Caco-2 (cell line): ENCODE measurements at regions not wholly inside any gene's neighbourhood (a gene's known extent, or its start where the extent isn't known, plus 50 kb on each side); places are given as distances from the start of the nearest gene placed in this dataset.
A peak's percentile ranks its signal among the peaks of the same experiment; 100 is the strongest.

ENCODE experiments used
- BruUV-seq: library from RNA; stranded (reverse); fragments of 400-500 nt; replicated peaks from 2 replicates; lab custom pipeline; 2021; lab: Mats Ljungman, UMichigan
- CTCF ChIA-PET: fragments of 300-600 bp; sonication (Branson Sonifier 250); formaldehyde crosslinking; loops from one replicate; lab custom pipeline; 2022; ENCODE audit warnings: antibody characterized with exemption; lab: Charles Lee
- POLR2A ChIA-PET: fragments of 300-600 bp; sonication (Branson Sonifier 250); formaldehyde crosslinking; loops from one replicate; lab custom pipeline; 2022; ENCODE audit warnings: antibody characterized with exemption; lab: Charles Lee
- DNase-seq, 2 experiments: peaks; one replicate each; pipeline versions ENCODE4 v3.0.0 to v3.0.0-alpha.2; 2020 to 2022
- H3K27me3 ChIP-seq: replicated peaks from 2 replicates; pipeline ENCODE4 v1.6.0; 2011; ENCODE audit warnings: low read length; ENCODE audit not compliant: control insufficient read depth, insufficient read depth
- H3K36me3 ChIP-seq: 2 replicates; pipeline ENCODE4 v1.5.1; 2011; ENCODE audit warnings: low read length; ENCODE audit not compliant: control insufficient read depth, insufficient read depth
- H3K4me1 ChIP-seq: fragments of 250-450 bp; sonication (Bioruptor Pico); 2 replicates; pipeline ENCODE4 v1.5.1; 2020; ENCODE audit warnings: mild to moderate bottlenecking
- H3K4me3 ChIP-seq: 2 replicates; pipeline ENCODE4 v1.5.1; 2011; ENCODE audit warnings: low read depth, mild to moderate bottlenecking, control low read depth, low read length
- H3K9me3 ChIP-seq: fragments of 250-450 bp; sonication (Bioruptor Pico); 2 replicates; pipeline ENCODE4 v1.5.1; 2020; ENCODE audit warnings: mild to moderate bottlenecking, moderate library complexity
- H3K27ac Mint-ChIP-seq: one replicate; pipeline ENCODE4 v1.8.0; 2022; ENCODE audit warnings: mixed read lengths; ENCODE audit not compliant: unreplicated experiment
- H3K27me3 Mint-ChIP-seq: one replicate; pipeline ENCODE4 v1.8.0; 2022; ENCODE audit warnings: mixed read lengths; ENCODE audit not compliant: insufficient read depth, unreplicated experiment
- H3K36me3 Mint-ChIP-seq: one replicate; pipeline ENCODE4 v1.8.0; 2022; ENCODE audit warnings: mild to moderate bottlenecking, mixed read lengths; ENCODE audit not compliant: insufficient read depth, unreplicated experiment
- H3K4me1 Mint-ChIP-seq: one replicate; pipeline ENCODE4 v1.8.0; 2022; ENCODE audit warnings: low read depth, mixed read lengths; ENCODE audit not compliant: unreplicated experiment
- H3K4me3 Mint-ChIP-seq: one replicate; pipeline ENCODE4 v1.8.0; 2022; ENCODE audit warnings: mild to moderate bottlenecking, moderate library complexity, mixed read lengths; ENCODE audit not compliant: unreplicated experiment
- H3K9me3 Mint-ChIP-seq: one replicate; pipeline ENCODE4 v1.8.0; 2022; ENCODE audit warnings: mixed read lengths; ENCODE audit not compliant: unreplicated experiment
- intact Hi-C: fragments of 100-400 bp; cut with micrococcal nuclease; formaldehyde crosslinking; loops from one replicate; pipeline ENCODE4 v1.10.0; 2022; ENCODE audit not compliant: unreplicated experiment
- TF ChIP-seq, protein P1 (sequence below), 2 experiments: fragments of 200-600 bp in 1 of 2; IDR thresholded peaks; 1 replicate in 1 of 2; 2 replicates in 1 of 2; pipeline versions ENCODE4 v1.5.1 to v1.8.0; 2011 to 2022; ENCODE audit warnings: antibody characterized with exemption in 1 of 2, control low read depth in 1 of 2, inconsistent platforms in 1 of 2, low read depth in 1 of 2, low read length in 1 of 2, mild to moderate bottlenecking in 1 of 2, moderate library complexity in 1 of 2; ENCODE audit not compliant: insufficient read depth in 1 of 2, severe bottlenecking in 1 of 2, unreplicated experiment in 1 of 2

DNA sequence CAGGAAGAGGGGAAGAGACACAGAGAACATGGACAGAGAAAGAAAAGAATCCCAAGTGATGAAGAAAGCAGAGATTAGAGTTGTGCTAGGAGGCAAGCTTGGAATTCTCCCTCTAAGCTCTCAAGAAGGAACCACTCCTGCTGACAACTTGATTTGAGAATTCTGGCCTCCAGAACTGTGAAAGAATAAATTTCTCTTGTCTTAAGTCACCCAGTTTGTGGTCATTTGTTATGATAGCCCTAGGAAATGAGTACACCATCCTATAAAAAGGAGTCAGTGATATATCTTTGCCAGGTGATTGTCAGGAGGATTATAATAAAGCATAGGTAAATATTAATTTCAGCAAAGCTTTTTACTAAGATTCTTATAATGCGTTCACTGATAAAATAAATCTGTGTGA is 82.7 kb upstream of the TFEC start:
- intact Hi-C loops = no loop called here
- Histone ChIP-seq H3K36me3 (no peaks in the 10 kb centered on the region), H3K27me3 (no peaks in the 10 kb centered on the region), H3K4me1 (no peaks in the 10 kb centered on the region), H3K9me3 (no peaks in the 10 kb centered on the region), H3K4me3 (no peak overlapping the region)
- POLR2A ChIA-PET = no interaction called here
- DNase-seq = no peak
- no peaks in the 10 kb centered on the region for H3K9me3 Mint-ChIP-seq
- H3K27ac Mint-ChIP-seq = no peak overlapping the region
- no TSS peak for BruUV-seq
- no peaks in the 10 kb centered on the region for H3K27me3 Mint-ChIP-seq
- TF ChIP-seq, protein P1, sequence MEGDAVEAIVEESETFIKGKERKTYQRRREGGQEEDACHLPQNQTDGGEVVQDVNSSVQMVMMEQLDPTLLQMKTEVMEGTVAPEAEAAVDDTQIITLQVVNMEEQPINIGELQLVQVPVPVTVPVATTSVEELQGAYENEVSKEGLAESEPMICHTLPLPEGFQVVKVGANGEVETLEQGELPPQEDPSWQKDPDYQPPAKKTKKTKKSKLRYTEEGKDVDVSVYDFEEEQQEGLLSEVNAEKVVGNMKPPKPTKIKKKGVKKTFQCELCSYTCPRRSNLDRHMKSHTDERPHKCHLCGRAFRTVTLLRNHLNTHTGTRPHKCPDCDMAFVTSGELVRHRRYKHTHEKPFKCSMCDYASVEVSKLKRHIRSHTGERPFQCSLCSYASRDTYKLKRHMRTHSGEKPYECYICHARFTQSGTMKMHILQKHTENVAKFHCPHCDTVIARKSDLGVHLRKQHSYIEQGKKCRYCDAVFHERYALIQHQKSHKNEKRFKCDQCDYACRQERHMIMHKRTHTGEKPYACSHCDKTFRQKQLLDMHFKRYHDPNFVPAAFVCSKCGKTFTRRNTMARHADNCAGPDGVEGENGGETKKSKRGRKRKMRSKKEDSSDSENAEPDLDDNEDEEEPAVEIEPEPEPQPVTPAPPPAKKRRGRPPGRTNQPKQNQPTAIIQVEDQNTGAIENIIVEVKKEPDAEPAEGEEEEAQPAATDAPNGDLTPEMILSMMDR (IDR thresholded peaks at IDR 0.05; ENCODE audit: insufficient read depth in 1 of 2, low read depth in 1 of 2, low read length in 1 of 2, severe bottlenecking in 1 of 2, unreplicated experiment in 1 of 2) = no peak
- H3K36me3 Mint-ChIP-seq = no peaks in the 10 kb centered on the region
- CTCF ChIA-PET = no interaction called here
- no peaks in the 10 kb centered on the region for H3K4me1 Mint-ChIP-seq
- no peak overlapping the region for H3K4me3 Mint-ChIP-seq

DNA sequence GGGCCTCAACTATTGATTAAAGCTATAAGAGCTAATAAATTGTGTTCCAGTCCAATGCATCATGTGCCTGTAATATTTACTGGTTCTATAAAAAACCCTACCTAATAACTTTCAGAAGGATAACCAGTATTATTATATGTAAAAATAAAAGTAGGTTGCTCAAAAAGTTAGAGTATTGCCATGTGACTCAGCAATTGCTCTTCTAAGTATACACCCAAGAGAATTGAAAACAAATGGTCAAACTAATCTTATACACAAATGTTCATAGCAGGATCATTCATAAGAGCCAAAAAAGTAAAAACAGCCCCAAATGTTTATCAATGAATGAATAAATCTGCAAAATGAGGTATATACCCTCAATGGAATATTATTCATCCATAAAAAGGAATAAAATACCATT is 89.5 kb upstream of the TES start:
- Histone ChIP-seq H3K4me3 (no peak overlapping the region), H3K27me3 (no peaks in the 10 kb centered on the region), H3K9me3 (no peaks in the 10 kb centered on the region), H3K36me3 (no peaks in the 10 kb centered on the region), H3K4me1 (0 out of 2 replicates have a peak, but pooled peaks cover 7% of the 10 kb centered on the region)
- Mint-ChIP-seq H3K4me3 (no peak overlapping the region), H3K27me3 (no peaks in the 10 kb centered on the region), H3K36me3 (no peaks in the 10 kb centered on the region), H3K4me1 (no peaks in the 10 kb centered on the region), H3K27ac (no peak overlapping the region), H3K9me3 (no peaks in the 10 kb centered on the region)
- ChIA-PET POLR2A (no interaction called here), CTCF (no interaction called here)
- intact Hi-C loops = loop anchor here (10.0 kb wide), 1 partner anchor 416 kb away; no protein-coding TSS in a partner anchor
- no peak for DNase-seq
- BruUV-seq = no TSS peak
- TF ChIP-seq, protein P1 (IDR thresholded peaks at IDR 0.05; ENCODE audit: insufficient read depth in 1 of 2, low read depth in 1 of 2, low read length in 1 of 2, severe bottlenecking in 1 of 2, unreplicated experiment in 1 of 2) = no peak

DNA sequence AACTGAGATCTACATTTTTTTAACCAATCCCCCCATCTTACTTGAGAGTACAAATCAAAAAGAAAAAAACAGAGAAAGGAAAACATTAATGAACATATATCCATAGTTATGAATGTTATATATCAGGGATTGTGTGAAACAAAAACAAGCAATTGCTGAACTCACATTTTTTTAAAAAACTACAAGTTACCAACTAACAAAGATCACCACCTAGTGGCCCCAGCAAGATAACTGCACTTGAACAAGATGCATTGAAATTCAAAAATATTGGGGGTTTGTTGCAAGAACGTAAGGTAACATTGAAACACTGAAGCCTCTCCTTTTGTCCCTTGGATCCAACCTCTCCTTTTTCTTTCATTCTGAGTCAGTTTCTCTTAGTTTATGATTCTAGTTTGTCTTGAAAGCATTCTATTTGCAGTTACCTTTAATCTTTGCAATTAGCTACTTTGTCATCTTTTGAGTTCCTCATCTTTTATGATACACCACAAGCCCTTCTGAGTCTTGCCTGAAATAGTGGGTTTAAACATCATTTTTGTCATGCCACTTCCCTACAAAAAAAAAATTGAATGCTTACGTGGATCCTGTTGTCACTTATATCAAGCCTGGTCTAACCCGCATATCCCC is 87.3 kb upstream of the TES start:
- H3K9me3 Mint-ChIP-seq = no peaks in the 10 kb centered on the region
- intact Hi-C loops = loop anchor here (1.0 to 10.0 kb wide), 4 partner anchors 148 to 418 kb away; no protein-coding TSS in a partner anchor
- no peaks in the 10 kb centered on the region for H3K27me3 Mint-ChIP-seq
- DNase-seq = peak in 1 of 2 experiments; percentile 44
- Histone ChIP-seq H3K4me1 (0 out of 2 replicates have a peak, but pooled peaks cover 7% of the 10 kb centered on the region), H3K27me3 (no peaks in the 10 kb centered on the region), H3K4me3 (no peak overlapping the region), H3K36me3 (no peaks in the 10 kb centered on the region), H3K9me3 (peaks cover 5% of the 10 kb centered on the region)
- H3K4me1 Mint-ChIP-seq = no peaks in the 10 kb centered on the region
- H3K4me3 Mint-ChIP-seq = no peak overlapping the region
- no peak overlapping the region for H3K27ac Mint-ChIP-seq
- POLR2A ChIA-PET = no interaction called here
- no TSS peak for BruUV-seq
- TF ChIP-seq, protein P1 (IDR thresholded peaks at IDR 0.05; ENCODE audit: insufficient read depth in 1 of 2, low read depth in 1 of 2, low read length in 1 of 2, severe bottlenecking in 1 of 2, unreplicated experiment in 1 of 2) = peak; percentile 67 to 84
- CTCF ChIA-PET = no interaction called here
- no peaks in the 10 kb centered on the region for H3K36me3 Mint-ChIP-seq
